Colonic mucosa (tissue), 4 donors: ENCODE measurements at regions not wholly inside any gene's neighbourhood (a gene's known extent, or its start where the extent isn't known, plus 50 kb on each side); places are given as distances from the start of the nearest gene placed in this dataset.

Source experiments
- DNase-seq: peaks from one replicate; pipeline ENCODE4 v3.0.0-alpha.2; 2020
- H3K27ac ChIP-seq: fragments of 200-600 bp; one replicate; pipeline ENCODE4 v1.8.0; 2021
- H3K27me3 ChIP-seq: fragments of 200-600 bp; one replicate; pipeline ENCODE4 v1.8.0; 2021
- H3K36me3 ChIP-seq: fragments of 200-600 bp; one replicate; pipeline ENCODE4 v1.8.0; 2021
- H3K4me1 ChIP-seq: fragments of 200-600 bp; one replicate; pipeline ENCODE4 v1.8.0; 2021; ENCODE audit warnings: mild to moderate bottlenecking
- H3K4me3 ChIP-seq: fragments of 200-600 bp; one replicate; pipeline ENCODE4 v1.8.0; 2021
- H3K9ac ChIP-seq, 2 donors: one replicate each; pipeline ENCODE4 v1.7.0; 2013; ENCODE audit warnings: control low read depth in 2 of 2, low read depth in 2 of 2, low read length in 2 of 2
- H3K9me3 ChIP-seq: fragments of 200-600 bp; one replicate; pipeline ENCODE4 v1.8.0; 2021
- CTCF ChIP-seq: fragments of 200-600 bp; IDR thresholded peaks from one replicate; pipeline ENCODE4 v1.8.0; 2022; ENCODE audit warnings: antibody characterized with exemption, mild to moderate bottlenecking
- intact Hi-C: fragments of 100-400 bp; cut with DNase I; formaldehyde crosslinking; loops from one replicate; pipeline ENCODE4 v1.14.1; 2022
- donor health status: healthy.
- donor health status: DM: no; HTN: no; CAD: no.
- donor health status: DM: no; HTN: no; CAD: no.

- no peak overlapping the region for H3K9ac ChIP-seq
- no peak for DNase-seq
- H3K4me3 ChIP-seq = no peak overlapping the region
- H3K36me3 ChIP-seq = no peaks in the 10 kb centered on the region
- H3K9me3 ChIP-seq = no peaks in the 10 kb centered on the region
- H3K4me1 ChIP-seq = no peaks in the 10 kb centered on the region
- no peak overlapping the region for H3K27ac ChIP-seq
- intact Hi-C loops = no loop called here
- TF ChIP-seq CTCF = no peak
- no peaks in the 10 kb centered on the region for H3K27me3 ChIP-seq
Observed at GRCh38 chr7:130963339-130963738, 229.3 kb upstream of the KLF14 start.

- DNase-seq = no peak
- Histone ChIP-seq H3K27ac (no peak overlapping the region), H3K9me3 (no peaks in the 10 kb centered on the region), H3K4me3 (no peak overlapping the region), H3K36me3 (no peaks in the 10 kb centered on the region), H3K27me3 (no peaks in the 10 kb centered on the region), H3K4me1 (no peaks in the 10 kb centered on the region), H3K9ac (no peak overlapping the region)
- no peak for TF ChIP-seq CTCF
- intact Hi-C loops = no loop called here
Observed at GRCh38 chr7:130965515-130965914, 231.5 kb upstream of the KLF14 start.

- DNase-seq = no peak
- Histone ChIP-seq H3K27me3 (no peaks in the 10 kb centered on the region), H3K27ac (no peak overlapping the region), H3K9ac (no peak overlapping the region), H3K4me3 (no peak overlapping the region), H3K4me1 (no peaks in the 10 kb centered on the region), H3K36me3 (no peaks in the 10 kb centered on the region), H3K9me3 (no peaks in the 10 kb centered on the region)
- no peak for TF ChIP-seq CTCF
- intact Hi-C loops = no loop called here
Observed at GRCh38 chr7:130966246-130967009, 232.4 kb upstream of the KLF14 start.

GRCh38 chr7:130970196-130970595, 236.2 kb upstream of the KLF14 start:
- H3K27ac ChIP-seq = no peak overlapping the region
- H3K9ac ChIP-seq = no peak overlapping the region

GRCh38 chr7:130970696-130971095, 236.7 kb upstream of the KLF14 start:
- no peaks in the 10 kb centered on the region for H3K36me3 ChIP-seq
- no peaks in the 10 kb centered on the region for H3K4me1 ChIP-seq
- no peak overlapping the region for H3K4me3 ChIP-seq
- H3K27ac ChIP-seq = no peak overlapping the region
- no peak for TF ChIP-seq CTCF
- H3K9ac ChIP-seq = no peak overlapping the region
- no peaks in the 10 kb centered on the region for H3K9me3 ChIP-seq
- no peaks in the 10 kb centered on the region for H3K27me3 ChIP-seq
- intact Hi-C loops = no loop called here
- DNase-seq = no peak

More at GRCh38 chr7:130970196-130970595, 236.2 kb upstream of the KLF14 start:
- no peak overlapping the region for H3K4me3 ChIP-seq
- H3K36me3 ChIP-seq = no peaks in the 10 kb centered on the region
- no peaks in the 10 kb centered on the region for H3K4me1 ChIP-seq
- no peaks in the 10 kb centered on the region for H3K9me3 ChIP-seq
- no peaks in the 10 kb centered on the region for H3K27me3 ChIP-seq
- TF ChIP-seq CTCF = no peak
- no peak for DNase-seq
- intact Hi-C loops = no loop called here
